Prostate gland (tissue), 2 donors: ENCODE measurements at regions not wholly inside any gene's neighbourhood (a gene's known extent, or its start where the extent isn't known, plus 50 kb on each side); places are given as distances from the start of the nearest gene placed in this dataset.

Experiments used
- DNase-seq: peaks from one replicate; pipeline ENCODE4 v3.0.0-alpha.2; 2019; ENCODE audit warnings: low spot score
- H3K27ac ChIP-seq, 2 donors: fragments of 200-600 bp; sonication (generic); 2 replicates each; pipeline ENCODE4 v1.5.1; 2017 to 2019
- H3K27me3 ChIP-seq: fragments of 200-600 bp; sonication (generic); replicated peaks from 2 replicates; pipeline ENCODE4 v1.5.1; 2019; ENCODE audit not compliant: insufficient read depth
- H3K36me3 ChIP-seq, 2 donors: fragments of 200-600 bp; sonication (generic); 1 replicate in 1 of 2; 2 replicates in 1 of 2; pipeline versions ENCODE4 v1.5.1 to v1.8.1; 2017 to 2019
- H3K4me1 ChIP-seq: fragments of 200-600 bp; sonication (generic); replicated peaks from 2 replicates; pipeline ENCODE4 v1.5.1; 2019
- H3K4me3 ChIP-seq, 2 donors: fragments of 200-600 bp; sonication (generic); 2 replicates each; pipeline ENCODE4 v1.5.1; 2017 to 2019
- H3K9me3 ChIP-seq: fragments of 200-600 bp; sonication (generic); 2 replicates; pipeline ENCODE4 v1.5.1; 2017
- POLR2A ChIP-seq: fragments of 450-650 bp; IDR thresholded peaks from one replicate; pipeline ENCODE4 v1.6.1; 2016; ENCODE audit warnings: antibody characterized with exemption, mild to moderate bottlenecking
- POLR2AphosphoS5 ChIP-seq: sonication (generic); formaldehyde crosslinking; IDR thresholded peaks from one replicate; pipeline ENCODE4 v1.6.1; 2017; ENCODE audit warnings: antibody characterized with exemption
- WGBS: methylation state at CpG from one replicate; pipeline ENCODE4 v1.1.5; 2018; 5-methylcytosine and 5-hydroxymethylcytosine counted together
- intact Hi-C: fragments of 100-400 bp; cut with DNase I; formaldehyde crosslinking; loops from one replicate; pipeline ENCODE4 v1.14.2; 2022
- TF ChIP-seq, protein P1 (sequence below), 4 experiments: fragments of 200-600 bp in 2 of 4; fragments of 450-650 bp in 2 of 4; sonication (generic) in 2 of 4; IDR thresholded peaks; 1 replicate in 3 of 4; 2 replicates in 1 of 4; pipeline ENCODE4 v1.5.1; 2016 to 2019; ENCODE audit warnings: antibody characterized with exemption in 4 of 4, mild to moderate bottlenecking in 2 of 4, moderate library complexity in 2 of 4

DNA sequence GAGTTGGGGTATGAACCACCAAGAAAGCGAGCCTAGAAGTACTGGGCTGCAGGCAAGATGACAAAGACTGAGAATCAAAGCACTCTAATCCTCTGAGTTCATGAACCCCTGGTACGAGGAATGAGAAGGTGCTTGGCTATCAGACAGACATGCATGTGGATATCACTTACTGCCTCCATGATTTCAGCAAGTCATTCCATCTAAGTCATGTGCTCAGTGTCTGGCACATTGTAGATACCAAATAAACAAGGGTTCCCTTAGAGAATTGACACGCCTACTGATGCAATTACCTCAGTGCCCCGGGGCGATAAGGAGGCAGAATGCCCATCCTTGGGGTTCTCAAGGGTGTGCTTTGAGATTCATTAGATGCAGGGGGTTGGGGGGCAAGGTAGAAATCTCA, 125.6 kb upstream of the PKDCC start:
- Histone ChIP-seq H3K9me3 (no peaks in the 10 kb centered on the region), H3K4me3 (no peak overlapping the region), H3K36me3 (no peaks in the 10 kb centered on the region), H3K27ac (no peak overlapping the region), H3K27me3 (no peaks in the 10 kb centered on the region), H3K4me1 (no peaks in the 10 kb centered on the region)
- intact Hi-C loops = no loop called here
- 78% methylated on average over 5 of the region's 5 CpGs for WGBS
- TF ChIP-seq, protein P1, sequence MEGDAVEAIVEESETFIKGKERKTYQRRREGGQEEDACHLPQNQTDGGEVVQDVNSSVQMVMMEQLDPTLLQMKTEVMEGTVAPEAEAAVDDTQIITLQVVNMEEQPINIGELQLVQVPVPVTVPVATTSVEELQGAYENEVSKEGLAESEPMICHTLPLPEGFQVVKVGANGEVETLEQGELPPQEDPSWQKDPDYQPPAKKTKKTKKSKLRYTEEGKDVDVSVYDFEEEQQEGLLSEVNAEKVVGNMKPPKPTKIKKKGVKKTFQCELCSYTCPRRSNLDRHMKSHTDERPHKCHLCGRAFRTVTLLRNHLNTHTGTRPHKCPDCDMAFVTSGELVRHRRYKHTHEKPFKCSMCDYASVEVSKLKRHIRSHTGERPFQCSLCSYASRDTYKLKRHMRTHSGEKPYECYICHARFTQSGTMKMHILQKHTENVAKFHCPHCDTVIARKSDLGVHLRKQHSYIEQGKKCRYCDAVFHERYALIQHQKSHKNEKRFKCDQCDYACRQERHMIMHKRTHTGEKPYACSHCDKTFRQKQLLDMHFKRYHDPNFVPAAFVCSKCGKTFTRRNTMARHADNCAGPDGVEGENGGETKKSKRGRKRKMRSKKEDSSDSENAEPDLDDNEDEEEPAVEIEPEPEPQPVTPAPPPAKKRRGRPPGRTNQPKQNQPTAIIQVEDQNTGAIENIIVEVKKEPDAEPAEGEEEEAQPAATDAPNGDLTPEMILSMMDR (IDR thresholded peaks at IDR 0.05) = no peak
- no peak for TF ChIP-seq POLR2A
- TF ChIP-seq POLR2AphosphoS5 = no peak
- no peak for DNase-seq

DNA sequence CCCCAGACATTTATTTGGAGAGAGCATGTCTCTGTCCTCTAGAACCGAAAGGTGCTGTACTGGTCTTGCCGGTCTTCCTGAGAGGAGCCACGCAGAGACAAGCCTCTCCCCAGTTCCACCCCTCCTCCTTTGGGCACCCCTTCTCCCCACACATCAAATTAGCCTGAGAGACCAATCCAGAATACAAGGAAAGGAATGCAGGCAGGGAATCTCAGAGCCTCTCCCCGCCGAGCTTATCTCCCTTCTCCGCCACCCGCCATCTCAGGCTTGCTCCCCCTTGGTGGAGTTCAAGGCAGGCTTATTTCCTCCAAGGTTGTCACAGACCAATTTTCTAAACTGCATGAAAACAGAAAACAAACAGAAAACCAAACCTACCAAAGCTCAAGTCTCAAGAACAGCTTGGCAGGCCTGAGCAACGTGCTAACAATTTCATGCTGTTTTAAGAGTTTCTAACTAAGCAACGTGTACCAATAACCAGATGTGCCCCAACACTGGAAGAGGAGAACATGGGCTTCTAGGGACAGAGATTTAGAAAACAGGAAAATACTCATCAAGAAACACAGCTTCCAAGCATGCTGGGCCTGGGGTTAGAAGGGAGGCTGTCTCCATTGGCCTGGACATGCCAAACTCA, 124.5 kb upstream of the PKDCC start:
- WGBS = 54% methylated on average over 9 of the region's 9 CpGs
- Histone ChIP-seq H3K4me1 (no peaks in the 10 kb centered on the region), H3K27me3 (no peaks in the 10 kb centered on the region), H3K27ac (no peak overlapping the region), H3K9me3 (no peaks in the 10 kb centered on the region), H3K36me3 (no peaks in the 10 kb centered on the region), H3K4me3 (no peak overlapping the region)
- TF ChIP-seq, protein P1 (IDR thresholded peaks at IDR 0.05) = no peak
- TF ChIP-seq POLR2AphosphoS5 (no peak), POLR2A (no peak)
- intact Hi-C loops = no loop called here
- no peak for DNase-seq

DNA sequence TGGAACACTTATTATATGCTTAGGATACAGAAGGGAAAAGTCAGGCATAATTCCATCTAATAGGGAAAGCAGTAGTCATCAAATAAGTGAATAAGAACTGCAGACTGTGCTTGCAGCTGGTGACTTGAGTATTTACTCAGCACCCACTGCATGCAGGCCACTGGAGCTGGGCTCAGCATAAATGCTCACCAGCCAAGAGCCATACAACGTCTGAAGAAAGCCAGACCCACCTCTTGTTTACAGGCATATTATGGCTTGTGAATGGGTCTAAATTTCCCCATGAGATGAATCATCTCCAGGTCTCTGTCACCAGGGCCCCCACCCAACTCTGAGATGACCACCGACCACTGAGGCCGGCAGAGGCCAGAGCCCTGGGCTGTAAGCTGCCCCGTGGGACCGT, 123.8 kb upstream of the PKDCC start:
- no peak for DNase-seq
- no peaks in the 10 kb centered on the region for H3K27me3 ChIP-seq
- H3K4me3 ChIP-seq = no peak overlapping the region
- TF ChIP-seq, protein P1 (IDR thresholded peaks at IDR 0.05) = no peak
- no peak for TF ChIP-seq POLR2A
- no peak for TF ChIP-seq POLR2AphosphoS5
- no peaks in the 10 kb centered on the region for H3K36me3 ChIP-seq
- intact Hi-C loops = no loop called here
- no peak overlapping the region for H3K27ac ChIP-seq
- no peaks in the 10 kb centered on the region for H3K9me3 ChIP-seq
- 83% methylated on average over 5 of the region's 5 CpGs for WGBS
- no peaks in the 10 kb centered on the region for H3K4me1 ChIP-seq

DNA sequence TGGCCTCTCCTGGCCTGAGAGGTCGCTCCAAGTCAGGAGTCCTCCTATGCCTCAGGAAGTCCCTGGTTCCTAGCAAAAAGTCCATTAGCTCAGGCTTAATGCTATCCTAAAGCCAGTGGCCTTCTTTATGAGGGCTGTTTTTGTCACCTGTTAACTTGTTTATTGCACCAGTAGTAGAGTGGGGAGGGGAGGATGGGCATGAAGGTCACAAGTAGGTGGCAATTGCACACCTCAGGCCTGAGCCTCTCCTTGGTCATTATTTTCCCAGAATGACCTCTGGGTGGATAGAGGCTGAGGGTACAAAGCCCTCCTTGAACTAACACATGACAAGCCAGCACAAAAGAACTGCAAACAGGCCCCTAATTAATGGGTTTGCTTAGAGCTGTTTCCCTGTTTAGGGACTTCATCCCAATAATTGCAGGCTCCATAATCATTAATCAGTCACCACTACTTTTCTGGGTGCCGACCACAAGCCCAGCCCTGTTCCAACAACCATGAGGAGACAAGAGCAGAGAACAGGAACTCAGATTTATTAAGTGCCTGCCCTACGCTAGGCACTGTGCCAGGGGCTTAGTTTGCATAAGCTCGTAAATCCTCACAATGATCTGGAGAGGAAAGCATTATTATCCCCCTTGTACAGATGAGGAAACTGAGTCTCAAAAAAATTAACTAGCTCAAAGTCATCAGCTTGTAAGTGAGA, 123.0 kb upstream of the PKDCC start:
- intact Hi-C loops = no loop called here

More for the DNA sequence above, 123.0 kb upstream of the PKDCC start:
- Histone ChIP-seq H3K27ac (no peak overlapping the region), H3K4me3 (no peak overlapping the region), H3K9me3 (no peaks in the 10 kb centered on the region), H3K4me1 (no peaks in the 10 kb centered on the region), H3K36me3 (no peaks in the 10 kb centered on the region), H3K27me3 (no peaks in the 10 kb centered on the region)
- DNase-seq = no peak
- WGBS = 58% methylated on average over 4 of the region's 4 CpGs
- TF ChIP-seq POLR2A = no peak
- TF ChIP-seq, protein P1 (IDR thresholded peaks at IDR 0.05) = no peak
- TF ChIP-seq POLR2AphosphoS5 = no peak
